BJ (cell line): ENCODE measurements at regions not wholly inside any gene's neighbourhood (a gene's known extent, or its start where the extent isn't known, plus 50 kb on each side); places are given as distances from the start of the nearest gene placed in this dataset.

Experiments
- CTCF ChIA-PET: fragments of 350-600 bp; formaldehyde crosslinking; extraction: SDS; loops from one replicate; lab custom pipeline; 2021; ENCODE audit warnings: antibody characterized with exemption, inconsistent platforms; lab: Yijun Ruan, JAX
- POLR2A ChIA-PET: fragments of 300-600 bp; sonication (Branson Sonifier 250); formaldehyde crosslinking; extraction: SDS; loops from one replicate; lab custom pipeline; 2021; ENCODE audit warnings: antibody characterized with exemption; lab: Charles Lee
- DNase-seq: peaks from one replicate; pipeline ENCODE4 v3.0.0-alpha.2; 2011; ENCODE audit warnings: low read depth
- H3K27me3 ChIP-seq: 2 replicates; pipeline ENCODE4 v1.6.0; 2011; ENCODE audit warnings: low read length; ENCODE audit not compliant: control insufficient read depth, insufficient read depth
- H3K36me3 ChIP-seq: 2 replicates; pipeline ENCODE4 v1.5.1; 2011; ENCODE audit warnings: low read length; ENCODE audit not compliant: control insufficient read depth, insufficient read depth
- H3K4me3 ChIP-seq: 2 replicates; pipeline ENCODE4 v1.5.1; 2011; ENCODE audit warnings: low read depth, mild to moderate bottlenecking, control low read depth, low read length
- CTCF ChIP-seq: IDR thresholded peaks from 2 replicates; pipeline ENCODE4 v1.5.1; 2011; ENCODE audit warnings: low read depth, mild to moderate bottlenecking, control low read depth, inconsistent platforms, low read length, moderate library complexity; ENCODE audit not compliant: insufficient read depth

DNA sequence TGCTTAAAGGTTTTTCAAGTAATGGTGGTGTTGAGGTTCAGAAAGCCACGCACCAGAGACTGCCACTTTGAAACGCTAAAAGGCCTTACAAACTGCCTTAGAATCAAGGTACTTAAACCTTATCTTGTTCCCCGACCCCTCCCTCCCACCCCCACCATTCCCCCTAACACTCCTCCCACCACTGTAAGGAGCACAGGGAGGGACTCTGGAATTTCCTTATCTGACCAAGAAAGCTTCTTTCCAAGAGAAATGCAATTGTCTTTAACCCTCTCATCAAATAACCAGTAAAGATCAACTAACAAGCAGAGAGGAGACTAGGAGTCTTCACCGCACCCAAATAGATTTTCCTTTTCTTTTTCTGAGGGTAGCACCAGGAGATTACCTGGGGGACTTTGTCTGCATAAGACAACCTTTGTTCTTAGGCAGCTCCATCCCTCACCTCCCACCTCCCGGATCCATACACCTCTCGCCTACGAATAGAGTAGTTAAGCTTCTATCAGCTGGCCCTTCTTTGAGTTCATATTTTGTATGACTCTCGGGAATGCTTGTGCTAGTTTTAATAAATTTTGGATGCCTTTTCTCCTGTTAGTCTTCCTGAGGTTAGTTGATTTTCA lies 137.7 kb upstream of the ADGRL2 start:
- Histone ChIP-seq H3K27me3 (no peaks in the 10 kb centered on the region), H3K36me3 (no peaks in the 10 kb centered on the region), H3K4me3 (no peak overlapping the region)
- DNase-seq, result no peak
- no peak for TF ChIP-seq CTCF
- CTCF ChIA-PET, result no interaction called here
- POLR2A ChIA-PET, result no interaction called here

GRCh38 chr1:81660286-81660685 lies 140.4 kb upstream of the ADGRL2 start:
- H3K27me3 ChIP-seq, result no peaks in the 10 kb centered on the region
- H3K4me3 ChIP-seq, result no peak overlapping the region
- peak; percentile 65 for DNase-seq
- ChIA-PET POLR2A (no interaction called here), CTCF (interaction anchor here (0.8 kb wide), 1 partner anchor 69 kb away, joined by 3 read pairs; no protein-coding TSS in a partner anchor)
- TF ChIP-seq CTCF, result no peak
- H3K36me3 ChIP-seq, result no peaks in the 10 kb centered on the region

DNA sequence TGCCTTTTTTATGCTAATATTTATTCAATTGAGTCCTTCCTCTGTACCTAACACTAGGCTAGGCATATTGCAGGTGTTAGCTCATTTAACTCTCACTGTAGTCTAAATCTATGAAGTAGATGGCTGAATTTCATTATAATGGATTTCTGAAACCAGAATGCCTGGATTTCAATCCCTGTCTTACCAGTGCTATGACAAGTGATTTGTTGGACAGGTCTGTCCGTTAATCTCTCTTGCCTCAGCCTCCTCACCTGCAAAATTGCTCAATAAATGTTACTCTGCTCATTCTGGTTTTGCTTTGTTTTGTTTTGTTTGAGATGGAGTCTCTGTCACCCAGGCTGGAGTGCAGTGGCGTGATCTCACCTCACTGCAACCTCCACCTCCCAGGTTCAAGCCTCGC lies 146.1 kb upstream of the ADGRL2 start:
- Histone ChIP-seq H3K27me3 (no peaks in the 10 kb centered on the region), H3K4me3 (no peak overlapping the region), H3K36me3 (no peaks in the 10 kb centered on the region)
- no peak for TF ChIP-seq CTCF
- ChIA-PET POLR2A (no interaction called here), CTCF (no interaction called here)
- DNase-seq, result no peak

DNA sequence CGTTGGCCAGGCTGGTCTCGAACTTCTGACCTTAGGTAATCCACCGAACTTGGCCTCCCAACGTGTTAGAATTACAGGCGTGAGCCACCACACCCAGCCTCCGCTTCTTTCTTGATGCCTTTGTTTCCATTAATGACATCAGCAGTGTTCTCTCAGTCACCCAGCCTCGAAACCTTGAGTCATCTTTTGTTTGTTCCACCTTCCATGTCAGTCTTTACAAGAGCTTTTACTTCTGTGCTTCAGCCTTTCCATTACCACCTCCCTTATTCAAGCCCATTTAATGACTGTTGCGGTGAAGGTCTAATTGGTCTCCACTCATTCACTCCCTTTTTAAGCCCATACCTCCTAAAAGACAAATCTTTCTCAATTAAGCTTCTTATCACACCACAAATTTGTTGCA lies 146.6 kb upstream of the ADGRL2 start:
- DNase-seq, result no peak
- H3K27me3 ChIP-seq, result no peaks in the 10 kb centered on the region
- H3K36me3 ChIP-seq, result no peaks in the 10 kb centered on the region
- ChIA-PET CTCF (no interaction called here), POLR2A (no interaction called here)
- H3K4me3 ChIP-seq, result no peak overlapping the region
- no peak for TF ChIP-seq CTCF

GRCh38 chr1:81650776-81651175 lies 150.0 kb upstream of the ADGRL2 start:
- Histone ChIP-seq H3K27me3 (no peaks in the 10 kb centered on the region), H3K4me3 (no peak overlapping the region), H3K36me3 (no peaks in the 10 kb centered on the region)
- ChIA-PET POLR2A (no interaction called here), CTCF (no interaction called here)
- no peak for TF ChIP-seq CTCF
- DNase-seq, result no peak
